ENCODE measurements at regions not wholly inside any gene's neighbourhood (a gene's known extent, or its start where the extent isn't known, plus 50 kb on each side); places are given as distances from the start of the nearest gene placed in this dataset.
"Not testable (repeated sequence)": the region's sequence is repeated elsewhere in the genome, so short reads cannot be mapped to it uniquely, and the experiment has no call there.

DNA sequence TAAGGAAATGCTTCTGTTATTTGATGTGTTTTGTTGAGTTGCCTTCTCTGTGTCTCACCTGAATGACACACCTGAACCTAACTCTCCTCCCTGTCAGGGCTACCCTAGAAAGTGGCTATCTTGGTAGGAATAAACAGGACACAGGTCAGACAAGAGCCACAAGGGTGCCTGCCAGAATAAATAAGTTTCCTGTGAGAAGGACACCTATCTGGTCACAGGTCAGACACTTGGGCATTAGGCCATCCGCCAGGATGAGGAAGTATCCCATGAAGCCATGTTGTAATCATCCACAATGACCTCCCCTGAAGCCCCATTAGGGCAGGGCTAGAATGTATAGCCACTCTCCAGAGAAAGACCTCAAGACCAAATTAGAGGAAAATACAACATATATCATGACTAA lies 318.8 kb downstream of the ZNF674 start:
- no peak for DNase-seq (ENCODE audit: low read depth in 2 of 2)

- not testable (repeated sequence) for DNase-seq (ENCODE audit: low read depth in 2 of 2)
Observed at GRCh38 chrX:46223499-46223898, 321.7 kb downstream of the ZNF674 start.

GRCh38 chrX:46220822-46221221 lies 324.4 kb downstream of the ZNF674 start:
- DNase-seq (ENCODE audit: low read depth in 2 of 2), result no peak

- no peak for DNase-seq (ENCODE audit: low read depth in 2 of 2)
Observed at GRCh38 chrX:46218373-46218772, 326.8 kb downstream of the ZNF674 start.

- no peak for DNase-seq (ENCODE audit: low read depth in 2 of 2)
Observed at GRCh38 chrX:46216406-46216805, 328.8 kb downstream of the ZNF674 start.

DNA sequence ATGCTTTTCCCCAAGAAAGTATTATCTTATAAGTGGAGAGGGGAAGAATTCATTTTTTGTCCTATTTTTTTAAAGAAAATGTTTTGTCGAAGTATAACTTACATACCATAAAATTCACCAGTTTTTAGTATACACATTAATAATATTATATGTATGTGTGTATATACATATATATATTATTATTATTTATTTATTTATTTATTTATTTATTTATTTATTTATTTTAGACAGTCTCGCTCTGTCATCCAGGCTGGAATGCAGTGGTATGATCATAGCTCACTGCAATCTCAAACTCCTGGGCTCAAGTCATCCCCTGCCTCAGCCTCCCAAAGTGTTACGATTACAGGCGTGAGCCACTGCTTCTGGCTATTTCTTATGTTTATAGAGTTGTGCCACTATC lies 334.1 kb downstream of the ZNF674 start:
- no peak for DNase-seq (ENCODE audit: low read depth in 2 of 2)

DNA sequence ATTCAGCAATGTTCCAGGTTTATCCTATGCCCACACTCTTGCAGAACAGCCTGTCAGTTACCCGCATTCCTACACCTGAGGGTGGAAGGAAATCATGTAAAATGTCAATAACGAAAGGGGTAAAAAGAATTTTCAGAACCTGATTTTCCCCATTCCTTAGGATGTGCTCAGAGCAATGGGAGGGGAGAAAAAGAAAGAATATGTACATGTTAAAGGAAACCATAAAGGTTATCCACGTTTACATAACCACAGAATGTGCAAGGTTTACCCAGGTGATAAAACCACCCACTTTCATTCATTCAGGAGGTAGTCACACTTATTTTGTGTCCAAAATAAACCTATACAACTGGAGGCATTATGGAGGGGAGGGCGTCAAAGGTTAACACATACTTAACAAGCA lies 335.5 kb downstream of the ZNF674 start:
- DNase-seq (ENCODE audit: low read depth in 2 of 2), result no peak

DNA sequence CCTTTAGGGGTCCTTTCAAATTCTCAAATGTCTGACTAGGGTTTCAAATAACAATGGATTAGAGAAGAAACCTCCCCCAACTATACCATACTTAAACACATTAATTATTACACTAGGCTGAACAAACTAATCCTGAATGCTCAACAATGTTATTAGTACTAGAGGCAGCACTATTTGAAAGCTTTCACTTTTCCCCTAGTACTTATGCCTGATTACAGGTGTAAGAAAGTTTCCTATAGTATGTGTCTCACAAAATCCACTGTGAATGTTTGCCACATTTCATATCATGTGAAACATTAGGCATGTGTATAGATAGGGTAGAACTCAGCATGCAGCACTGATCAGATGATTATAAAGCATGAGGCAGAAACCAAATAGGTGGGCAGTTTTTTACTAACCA lies 336.2 kb downstream of the ZNF674 start:
- DNase-seq (ENCODE audit: low read depth in 2 of 2), result no peak

DNA sequence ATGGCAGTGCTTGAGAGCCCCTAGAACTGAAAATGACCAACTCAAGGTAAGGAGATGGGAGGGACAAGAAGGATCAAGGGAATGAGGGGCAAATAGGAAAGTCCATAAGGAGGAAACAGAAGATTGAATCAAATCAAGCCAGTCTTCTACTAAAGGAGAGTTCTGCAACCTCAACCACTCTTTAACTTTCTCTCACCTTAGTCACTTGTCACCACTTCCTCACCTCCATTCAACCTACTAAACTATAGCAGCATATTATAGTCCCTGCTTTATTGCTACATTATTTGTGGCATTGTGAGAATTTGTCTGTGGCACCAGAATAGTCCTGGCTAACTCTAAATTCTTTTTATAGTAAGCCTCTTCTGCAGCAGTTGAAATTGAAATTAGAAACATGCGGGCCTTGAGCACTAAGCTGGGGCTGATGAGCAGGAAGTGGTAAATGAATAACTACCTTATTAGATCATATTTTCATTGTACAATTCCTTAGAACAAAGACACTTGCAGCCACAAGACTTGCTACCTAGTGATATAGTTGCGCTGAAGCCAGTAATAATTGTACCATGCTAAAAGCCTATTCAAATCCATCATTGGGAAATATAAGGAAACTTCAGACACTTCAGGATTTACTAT lies 336.9 kb downstream of the ZNF674 start:
- DNase-seq (ENCODE audit: low read depth in 2 of 2), result peak; percentile 36 to 49

DNA sequence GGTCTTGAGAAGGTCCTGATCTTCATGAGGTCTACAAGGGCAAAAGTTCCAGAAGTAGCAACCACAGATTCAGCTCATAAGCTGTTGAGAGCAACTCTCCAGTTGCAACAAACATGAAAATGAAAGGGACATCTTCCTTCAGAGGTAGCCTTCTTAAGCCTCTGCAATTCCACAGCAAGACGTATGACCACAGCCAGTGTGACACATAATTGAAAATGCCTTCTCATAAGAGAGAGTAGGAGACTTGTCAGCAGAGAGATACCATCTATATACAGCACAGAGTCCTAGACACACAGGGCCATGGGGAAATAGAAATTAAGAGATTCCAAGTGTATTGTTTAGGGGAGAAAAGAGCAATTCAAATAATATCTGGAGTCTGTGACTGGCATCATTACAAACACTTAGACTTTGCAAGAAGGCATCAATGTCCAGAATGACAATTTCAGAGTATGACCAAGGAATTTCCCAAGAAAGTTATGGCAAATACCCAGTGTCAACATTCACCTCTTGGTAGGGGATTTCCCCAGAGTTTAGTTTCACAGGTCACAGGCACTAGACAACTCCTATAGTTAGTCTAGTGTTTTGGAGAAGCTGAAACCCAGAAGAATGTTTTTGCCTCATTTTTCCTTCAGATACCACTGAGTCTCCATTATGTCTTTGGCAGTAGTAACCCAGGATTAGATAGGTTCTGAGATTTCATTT lies 340.3 kb downstream of the ZNF674 start:
- no peak for DNase-seq (ENCODE audit: low read depth in 2 of 2)

- no peak for DNase-seq (ENCODE audit: low read depth in 2 of 2)
Observed at GRCh38 chrX:46202733-46203514, 342.3 kb downstream of the ZNF674 start.

- peak; percentile 21 to 27 for DNase-seq (ENCODE audit: low read depth in 2 of 2)
Observed at GRCh38 chrX:46200413-46200812, 344.8 kb downstream of the ZNF674 start.

- no peak for DNase-seq (ENCODE audit: low read depth in 2 of 2)
Observed at GRCh38 chrX:46198858-46199257, 346.4 kb downstream of the ZNF674 start.

GRCh38 chrX:46186811-46187106 lies 358.5 kb downstream of the ZNF674 start:
- DNase-seq (ENCODE audit: low read depth in 2 of 2), result not testable (repeated sequence)

- DNase-seq (ENCODE audit: low read depth in 2 of 2), result no peak
Observed at GRCh38 chrX:46185923-46186810, 359.1 kb downstream of the ZNF674 start.

DNA sequence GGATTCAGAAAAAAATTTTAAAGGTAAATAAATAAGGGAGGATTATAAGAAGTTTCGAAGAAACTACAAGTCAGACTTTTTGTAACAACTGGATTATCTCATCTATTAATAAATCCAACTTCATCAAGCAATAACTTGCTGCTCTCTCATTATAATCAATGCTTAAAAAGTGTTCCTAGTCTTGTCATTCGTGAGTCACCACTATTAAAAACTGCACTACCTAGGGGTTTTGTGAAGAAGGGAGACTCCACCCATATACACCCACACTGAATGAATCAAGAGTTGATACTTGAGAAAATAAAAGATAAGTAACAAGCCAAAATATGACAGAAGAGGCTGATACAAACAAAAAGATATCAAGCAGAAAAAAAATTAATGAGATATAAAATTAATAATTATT lies 360.5 kb downstream of the ZNF674 start:
- DNase-seq (ENCODE audit: low read depth in 2 of 2), result no peak

GRCh38 chrX:46180258-46180687 lies 364.9 kb downstream of the ZNF674 start:
- peak; percentile 83 for DNase-seq (ENCODE audit: low read depth in 2 of 2)

DNA sequence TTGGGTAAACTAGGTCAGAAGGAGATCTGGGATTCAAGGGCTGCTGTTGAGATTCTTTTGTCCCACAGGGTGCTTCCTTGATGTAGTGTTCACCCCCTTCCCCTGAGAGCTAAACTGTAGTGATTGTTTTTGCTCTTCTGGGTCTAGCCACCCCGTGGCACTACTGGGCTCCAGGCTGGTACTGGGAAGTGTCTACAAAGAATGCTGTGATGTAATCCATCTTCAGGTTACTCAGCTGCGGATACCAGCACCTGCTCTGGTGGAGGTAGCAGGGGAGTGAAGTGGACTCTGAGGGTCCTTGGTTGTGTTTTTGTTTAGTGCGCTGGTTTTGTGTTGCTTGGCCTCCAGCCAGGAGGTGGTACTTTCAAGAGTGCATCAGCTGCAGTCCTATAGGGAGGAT lies 365.5 kb downstream of the ZNF674 start:
- no peak for DNase-seq (ENCODE audit: low read depth in 2 of 2)

- no peak for DNase-seq (ENCODE audit: low read depth in 2 of 2)
Observed at GRCh38 chrX:46178763-46179162, 366.5 kb downstream of the ZNF674 start.

- no peak for DNase-seq (ENCODE audit: low read depth in 2 of 2)
Observed at GRCh38 chrX:46173159-46173558, 372.1 kb downstream of the ZNF674 start.

DNA sequence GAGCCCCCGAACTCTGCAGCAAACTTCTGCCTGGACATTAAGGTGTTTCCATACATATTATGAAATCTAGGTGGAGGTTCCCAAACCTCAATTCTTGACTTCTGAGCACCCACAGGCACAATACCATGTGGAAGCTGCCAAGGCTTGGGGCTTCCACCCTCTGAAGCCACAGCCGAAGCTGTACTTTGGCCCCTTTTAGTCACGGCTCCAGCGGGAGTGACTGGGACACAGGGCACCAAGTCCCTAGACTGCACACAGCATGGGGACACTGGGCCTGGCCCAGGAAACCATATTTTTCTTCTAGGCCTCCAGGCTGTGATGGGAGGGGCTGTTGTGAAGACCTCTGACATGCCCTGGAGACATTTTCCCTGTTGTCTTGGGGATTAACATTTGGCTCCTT lies 373.8 kb downstream of the ZNF674 start:
- DNase-seq (ENCODE audit: low read depth in 2 of 2), result not testable (repeated sequence)

GRCh38 chrX:46169808-46170207 lies 375.4 kb downstream of the ZNF674 start:
- no peak for DNase-seq (ENCODE audit: low read depth in 2 of 2)
